K562 (cell line): ENCODE measurements at regions not wholly inside any gene's neighbourhood (a gene's known extent, or its start where the extent isn't known, plus 50 kb on each side); places are given as distances from the start of the nearest gene placed in this dataset.

Experiments
- ATAC-seq: fragments of 200-7000 bp; cut with Tn5 transposase; 3 replicates; pipeline ENCODE4 v1.9.1; 2020; ENCODE audit warnings: moderate library complexity
- BruUV-seq: library from RNA; stranded (reverse); fragments of 400-500 nt; replicated peaks from 2 replicates; lab custom pipeline; 2021; lab: Mats Ljungman, UMichigan
- CTCF ChIA-PET: fragments of 300-600 bp; formaldehyde crosslinking; extraction: SDS; loops from one replicate; lab custom pipeline; 2021; ENCODE audit warnings: low intra/inter-chr PET ratio; lab: Yijun Ruan, JAX
- POLR2A ChIA-PET: fragments of 300-600, 350-650 bp; sonication (Branson Sonifier 250); formaldehyde crosslinking; extraction: SDS; loops from one replicate; lab custom pipeline; 2021; ENCODE audit warnings: antibody characterized with exemption, inconsistent platforms; lab: Yijun Ruan, JAX
- DNase-seq, 4 experiments: peaks; one replicate each; pipeline versions ENCODE4 v3.0.0 to v3.0.0-alpha.2; 2011 to 2018; ENCODE audit warnings: low spot score in 3 of 4, mixed read lengths in 3 of 4; ENCODE audit errors: extremely low read depth in 1 of 4
- FAIRE-seq: peaks from 2 replicates; lab custom pipeline; 2011; peaks lifted over from hg19 to GRCh38; lab: Jason Lieb, UNC
- H2AFZ ChIP-seq: 2 replicates; pipeline ENCODE4 v1.6.0; 2011; ENCODE audit warnings: low read depth, low read length, control low read depth, inconsistent platforms
- H3K27ac ChIP-seq: fragments of 200-600 bp; 3 replicates; pipeline ENCODE4 v1.8.0; 2011; ENCODE audit warnings: low read depth, mild to moderate bottlenecking, control low read depth, inconsistent platforms, low read length, moderate library complexity, mixed read lengths; ENCODE audit errors: extremely low read depth
- H3K27me3 ChIP-seq, 2 experiments: fragments of 300-600 bp in 1 of 2; 2 replicates in 1 of 2; 3 replicates in 1 of 2; pipeline versions ENCODE4 v1.6.0 to v1.8.0; 2011; ENCODE audit warnings: inconsistent platforms in 2 of 2, low read length in 2 of 2, mild to moderate bottlenecking in 1 of 2, mixed read lengths in 1 of 2, moderate library complexity in 1 of 2; ENCODE audit not compliant: control insufficient read depth in 2 of 2, insufficient read depth in 2 of 2
- H3K36me3 ChIP-seq: fragments of 300-600 bp; 3 replicates; pipeline ENCODE4 v1.8.0; 2011; ENCODE audit warnings: mild to moderate bottlenecking, low read length, inconsistent platforms; ENCODE audit not compliant: control insufficient read depth, insufficient read depth
- H3K4me1 ChIP-seq, 2 experiments: fragments of 200-600 bp in 1 of 2; replicated peaks in 1 of 2; 2 replicates in 1 of 2; 3 replicates in 1 of 2; pipeline versions ENCODE4 v1.5.1 to v1.8.0; 2011; ENCODE audit warnings: inconsistent platforms in 2 of 2, low read length in 2 of 2, mild to moderate bottlenecking in 1 of 2, mixed read lengths in 1 of 2, moderate library complexity in 1 of 2; ENCODE audit not compliant: control insufficient read depth in 2 of 2, insufficient read depth in 2 of 2
- H3K4me2 ChIP-seq: 2 replicates; pipeline ENCODE4 v1.6.1; 2011; ENCODE audit warnings: low read length, control low read depth, inconsistent platforms, mixed read lengths; ENCODE audit not compliant: insufficient read depth
- H3K4me3 ChIP-seq: fragments of 200-600 bp; sonication (generic), shearing (Covaris generic); 2 replicates; pipeline ENCODE4 v1.5.1; 2016; ENCODE audit warnings: control low read depth, inconsistent platforms
- H3K79me2 ChIP-seq: fragments of 200-600 bp; 3 replicates; pipeline ENCODE4 v1.8.0; 2011; ENCODE audit warnings: low read length, inconsistent platforms; ENCODE audit not compliant: control insufficient read depth, insufficient read depth
- H3K9ac ChIP-seq, 2 experiments: 2 replicates each; pipeline versions ENCODE4 v1.6.0 to v1.6.1; 2011; ENCODE audit warnings: low read depth in 2 of 2, low read length in 2 of 2, control low read depth in 1 of 2, inconsistent platforms in 1 of 2, mild to moderate bottlenecking in 1 of 2, mixed read lengths in 1 of 2; ENCODE audit not compliant: insufficient read depth in 1 of 2
- H3K9me1 ChIP-seq: one replicate; pipeline ENCODE4 v1.6.0; 2011; ENCODE audit warnings: inconsistent platforms, mild to moderate bottlenecking, low read length, moderate library complexity; ENCODE audit not compliant: control insufficient read depth, insufficient read depth
- H3K9me3 ChIP-seq: replicated peaks from 2 replicates; pipeline ENCODE4 v1.5.1; 2011; ENCODE audit warnings: low read depth, low read length, inconsistent platforms; ENCODE audit not compliant: control insufficient read depth, insufficient read depth
- H4K20me1 ChIP-seq: replicated peaks from 2 replicates; pipeline ENCODE4 v1.6.1; 2011; ENCODE audit warnings: low read length, inconsistent platforms, mixed read lengths; ENCODE audit not compliant: control insufficient read depth, insufficient read depth
- ELF2 ChIP-seq: fragments of 250-450 bp; sonication (Bioruptor Pico); IDR thresholded peaks from 2 replicates; pipeline ENCODE4 v1.5.0; 2021; ENCODE audit warnings: mild to moderate bottlenecking
- ETV6 ChIP-seq, 3 experiments: fragments of 150-350 bp in 1 of 3; sonication (generic) in 1 of 3; formaldehyde crosslinking in 1 of 3; IDR thresholded peaks; 2 replicates each; pipeline versions ENCODE4 v1.6.1 to v1.8.0; 2014 to 2022; ENCODE audit warnings: borderline replicate concordance in 2 of 3, low read depth in 2 of 3, antibody characterized with exemption in 1 of 3, low read length in 1 of 3, mild to moderate bottlenecking in 1 of 3, missing genetic modification reagents in 1 of 3
- MITF ChIP-seq: IDR thresholded peaks from 2 replicates; pipeline ENCODE4 v1.6.1; 2014; ENCODE audit warnings: antibody characterized with exemption
- MYC ChIP-seq, 2 experiments: fragments of 250-450 bp in 1 of 2; sonication (Bioruptor Pico) in 1 of 2; IDR thresholded peaks; 2 replicates each; pipeline versions ENCODE4 v1.5.1 to v1.6.1; 2012 to 2021; ENCODE audit warnings: low read depth in 2 of 2, borderline replicate concordance in 1 of 2, improper control_type of control experiment in 1 of 2, low read length in 1 of 2, mild to moderate bottlenecking in 1 of 2, moderate library complexity in 1 of 2
- PPARD ChIP-seq: fragments of 250-450 bp; sonication (Bioruptor Pico); IDR thresholded peaks from 2 replicates; pipeline ENCODE4 v1.8.0; 2022; ENCODE audit warnings: inconsistent platforms, mild to moderate bottlenecking, moderate library complexity
- RFX1 ChIP-seq: fragments of 450-650 bp; IDR thresholded peaks from 2 replicates; pipeline ENCODE4 v1.6.1; 2016; ENCODE audit warnings: mild to moderate bottlenecking, moderate library complexity
- SMARCC2 ChIP-seq: fragments of 450-650 bp; IDR thresholded peaks from 2 replicates; pipeline ENCODE4 v1.6.1; 2017; ENCODE audit warnings: antibody characterized with exemption, moderate library complexity, mild to moderate bottlenecking, low read depth
- STAG1 ChIP-seq: sonication (generic); formaldehyde crosslinking; IDR thresholded peaks from 2 replicates; pipeline ENCODE4 v1.5.0; 2020; ENCODE audit warnings: missing genetic modification reagents, borderline replicate concordance
- TCF7L2 ChIP-seq: fragments of 150-350 bp; IDR thresholded peaks from 2 replicates; pipeline ENCODE4 v1.6.1; 2016; ENCODE audit warnings: low read depth, mild to moderate bottlenecking, low read length, moderate library complexity
- ZBTB11 ChIP-seq, 3 experiments: fragments of 200-800 bp in 1 of 3; fragments of 250-450 bp in 1 of 3; fragments of 450-650 bp in 1 of 3; sonication (Bioruptor Pico) in 1 of 3; sonication (Bioruptor generic) in 1 of 3; formaldehyde crosslinking in 1 of 3; IDR thresholded peaks; 2 replicates each; pipeline versions ENCODE4 v1.6.1 to v1.8.0; 2016 to 2022; ENCODE audit warnings: mild to moderate bottlenecking in 2 of 3, missing genetic modification characterization in 2 of 3, missing compliant biosample characterization in 1 of 3, moderate library complexity in 1 of 3
- ZNF146 ChIP-seq: IDR thresholded peaks from one replicate; pipeline ENCODE4 v1.6.1; 2018; ENCODE audit warnings: missing compliant biosample characterization; ENCODE audit not compliant: unreplicated experiment
- ZNF609 ChIP-seq: sonication (generic); formaldehyde crosslinking; IDR thresholded peaks from 2 replicates; pipeline ENCODE4 v1.8.1; 2023; ENCODE audit warnings: missing genetic modification reagents, mild to moderate bottlenecking, borderline replicate concordance
- WGBS: fragments of 100-300 bp; shearing (Covaris generic); methylation state at CpG from one replicate; pipeline ENCODE4 v1.1.6; 2016; ENCODE audit warnings: low coverage, mixed read lengths; ENCODE audit not compliant: insufficient coverage; ENCODE audit errors: missing lambda C conversion rate; 5-methylcytosine and 5-hydroxymethylcytosine counted together
- in situ Hi-C: fragments of 300-500 bp; cut with MboI; formaldehyde crosslinking; loops from 4 replicates; pipeline ENCODE4 v1.15.0; 2018; ENCODE audit warnings: inconsistent platforms, mixed read lengths
- intact Hi-C: fragments of 100-400 bp; cut with micrococcal nuclease; formaldehyde crosslinking; loops from 2 replicates; pipeline ENCODE4 v1.14.2; 2022

GRCh38 chr12:13697973-13698372 lies 283.4 kb downstream of the GRIN2B start:
- Histone ChIP-seq H4K20me1 (no peaks in the 10 kb centered on the region), H3K4me2 (no peak overlapping the region), H3K9me3 (no peaks in the 10 kb centered on the region), H3K27ac (no peak overlapping the region), H3K27me3 (no peaks in the 10 kb centered on the region), H3K4me1 (no peaks in the 10 kb centered on the region), H3K79me2 (no peaks in the 10 kb centered on the region), H2AFZ (no peak overlapping the region), H3K9me1 (no peaks in the 10 kb centered on the region), H3K36me3 (no peaks in the 10 kb centered on the region), H3K4me3 (no peak overlapping the region), H3K9ac (no peak overlapping the region)
- DNase-seq (no peak), FAIRE-seq (no peak), ATAC-seq (no peak)
- intact Hi-C loops (no loop called here), in situ Hi-C loops (no loop called here)
- WGBS: 2% methylated on average over 11 of the region's 11 CpGs
- CTCF ChIA-PET: no interaction called here
- no TSS peak for BruUV-seq
- POLR2A ChIA-PET: no interaction called here
- TF ChIP-seq SMARCC2: no peak
- no peak for TF ChIP-seq MYC (IDR thresholded peaks at IDR 0.05; ENCODE audit: low read depth, low read length)
- TF ChIP-seq MYC (CRISPR knock-in tag; IDR thresholded peaks at IDR 0.05; ENCODE audit: borderline replicate concordance, low read depth): no peak
- TF ChIP-seq ETV6 (IDR thresholded peaks at IDR 0.05; ENCODE audit: borderline replicate concordance in 1 of 2, low read depth in 2 of 2, low read length in 1 of 2): no peak
- TF ChIP-seq ETV6 (CRISPR knock-in tag; IDR thresholded peaks at IDR 0.05; ENCODE audit: borderline replicate concordance): no peak
- no peak for TF ChIP-seq ELF2 (CRISPR knock-in tag)
- TF ChIP-seq MITF: no peak
- no peak for TF ChIP-seq PPARD (CRISPR knock-in tag)
- TF ChIP-seq STAG1: no peak
- no peak for TF ChIP-seq ZBTB11 (CRISPR knock-in tag; IDR thresholded peaks at IDR 0.05)
- TF ChIP-seq ZNF609 (CRISPR knock-in tag): no peak
- TF ChIP-seq RFX1: no peak
- no peak for TF ChIP-seq TCF7L2
- TF ChIP-seq ZNF146 (CRISPR knock-in tag): no peak
